Astrocyte (in vitro differentiated cells and primary cell): ENCODE measurements at regions not wholly inside any gene's neighbourhood (a gene's known extent, or its start where the extent isn't known, plus 50 kb on each side); places are given as distances from the start of the nearest gene placed in this dataset.
"Not testable (repeated sequence)": the region's sequence is repeated elsewhere in the genome, so short reads cannot be mapped to it uniquely, and the experiment has no call there.

Source experiments
- DNase-seq: peaks from one replicate; pipeline ENCODE4 v3.0.0-alpha.2; 2010; ENCODE audit warnings: low read depth
- FAIRE-seq: peaks from 2 replicates; lab custom pipeline; 2011; peaks lifted over from hg19 to GRCh38; lab: Jason Lieb, UNC
- H2AFZ ChIP-seq: 2 replicates; pipeline ENCODE4 v1.6.0; 2012; ENCODE audit warnings: low read depth, low read length, inconsistent platforms
- H3K27ac ChIP-seq: 2 replicates; pipeline ENCODE4 v1.5.1; 2011; ENCODE audit warnings: low read depth, low read length, inconsistent platforms
- H3K27me3 ChIP-seq: 2 replicates; pipeline ENCODE4 v1.6.0; 2011; ENCODE audit warnings: low read length, inconsistent platforms; ENCODE audit not compliant: insufficient read depth
- H3K36me3 ChIP-seq: 2 replicates; pipeline ENCODE4 v1.5.1; 2011; ENCODE audit warnings: low read length, inconsistent platforms; ENCODE audit not compliant: insufficient read depth
- H3K4me1 ChIP-seq: 2 replicates; pipeline ENCODE4 v1.5.1; 2011; ENCODE audit warnings: low read length, inconsistent platforms; ENCODE audit not compliant: insufficient read depth
- H3K4me2 ChIP-seq: 2 replicates; pipeline ENCODE4 v1.6.0; 2012; ENCODE audit warnings: low read length, inconsistent platforms
- H3K4me3 ChIP-seq: 2 replicates; pipeline ENCODE4 v1.5.1; 2011; ENCODE audit warnings: low read depth, mild to moderate bottlenecking, low read length, inconsistent platforms; ENCODE audit not compliant: insufficient read depth
- H3K79me2 ChIP-seq: 2 replicates; pipeline ENCODE4 v1.6.0; 2012; ENCODE audit warnings: mild to moderate bottlenecking, low read length, inconsistent platforms; ENCODE audit not compliant: insufficient read depth
- H3K9ac ChIP-seq: 2 replicates; pipeline ENCODE4 v1.6.0; 2012; ENCODE audit warnings: mild to moderate bottlenecking, low read length, inconsistent platforms
- H3K9me3 ChIP-seq: 2 replicates; pipeline ENCODE4 v1.5.1; 2012; ENCODE audit warnings: low read depth, mild to moderate bottlenecking, low read length, inconsistent platforms; ENCODE audit not compliant: insufficient read depth
- H4K20me1 ChIP-seq: 2 replicates; pipeline ENCODE4 v1.6.0; 2012; ENCODE audit warnings: low read length, inconsistent platforms; ENCODE audit not compliant: insufficient read depth
- H3K27ac Mint-ChIP-seq: one replicate; pipeline ENCODE4 v1.8.0; 2021; ENCODE audit warnings: mild to moderate bottlenecking, mixed read lengths; ENCODE audit not compliant: unreplicated experiment
- H3K27me3 Mint-ChIP-seq: one replicate; pipeline ENCODE4 v1.8.0; 2021; ENCODE audit warnings: low read depth, mixed read lengths; ENCODE audit not compliant: unreplicated experiment
- H3K36me3 Mint-ChIP-seq: one replicate; pipeline ENCODE4 v1.8.0; 2021; ENCODE audit warnings: low read depth, mixed read lengths; ENCODE audit not compliant: unreplicated experiment
- H3K4me1 Mint-ChIP-seq: one replicate; pipeline ENCODE4 v1.8.0; 2021; ENCODE audit warnings: low read depth, mixed read lengths; ENCODE audit not compliant: unreplicated experiment
- H3K4me3 Mint-ChIP-seq: one replicate; pipeline ENCODE4 v1.8.0; 2021; ENCODE audit warnings: mild to moderate bottlenecking, moderate library complexity, mixed read lengths; ENCODE audit not compliant: unreplicated experiment
- H3K9me3 Mint-ChIP-seq: one replicate; pipeline ENCODE4 v1.8.0; 2021; ENCODE audit warnings: mild to moderate bottlenecking, mixed read lengths; ENCODE audit not compliant: unreplicated experiment
- CTCF ChIP-seq: IDR thresholded peaks from 2 replicates; pipeline ENCODE4 v1.5.1; 2011; ENCODE audit warnings: low read depth, mild to moderate bottlenecking, inconsistent platforms, low read length, moderate library complexity; ENCODE audit not compliant: insufficient read depth
- EZH2 ChIP-seq: IDR thresholded peaks from 2 replicates; pipeline ENCODE4 v1.6.1; 2012; ENCODE audit warnings: mild to moderate bottlenecking, low read length, inconsistent platforms; ENCODE audit not compliant: insufficient read depth

- no peaks in the 10 kb centered on the region for H3K27me3 Mint-ChIP-seq
- Histone ChIP-seq H3K9ac (no peak overlapping the region), H3K9me3 (no peaks in the 10 kb centered on the region), H3K4me3 (no peak overlapping the region), H3K27ac (peak overlapping the region; percentile 20), H2AFZ (no peak overlapping the region), H3K36me3 (no peaks in the 10 kb centered on the region), H3K4me1 (no peaks in the 10 kb centered on the region), H3K79me2 (no peaks in the 10 kb centered on the region), H3K4me2 (peak overlapping the region; percentile 28), H3K27me3 (no peaks in the 10 kb centered on the region), H4K20me1 (no peaks in the 10 kb centered on the region)
- FAIRE-seq (no peak), DNase-seq (peak; percentile 73)
- peak overlapping the region; percentile 59 for H3K27ac Mint-ChIP-seq
- peaks cover 12% of the 10 kb centered on the region for H3K9me3 Mint-ChIP-seq
- H3K36me3 Mint-ChIP-seq, result no peaks in the 10 kb centered on the region
- TF ChIP-seq CTCF, result no peak
- no peak for TF ChIP-seq EZH2
- peaks cover 6% of the 10 kb centered on the region for H3K4me1 Mint-ChIP-seq
- H3K4me3 Mint-ChIP-seq, result no peak overlapping the region
These were observed 138.3 kb upstream of the SNX7 start for GRCh38 chr1:98523256-98523655.

- H3K27me3 Mint-ChIP-seq, result no peaks in the 10 kb centered on the region
- no peaks in the 10 kb centered on the region for H3K4me1 ChIP-seq
- H3K79me2 ChIP-seq, result no peaks in the 10 kb centered on the region
- H2AFZ ChIP-seq, result peak overlapping the region; percentile 16
- no peak overlapping the region for H3K4me3 Mint-ChIP-seq
- no peaks in the 10 kb centered on the region for H3K27me3 ChIP-seq
- TF ChIP-seq CTCF, result no peak
- TF ChIP-seq EZH2, result no peak
- H3K4me2 ChIP-seq, result no peak overlapping the region
- no peaks in the 10 kb centered on the region for H3K9me3 ChIP-seq
- DNase-seq (no peak), FAIRE-seq (no peak)
- H3K9ac ChIP-seq, result no peak overlapping the region
- H3K4me3 ChIP-seq, result no peak overlapping the region
- no peaks in the 10 kb centered on the region for H4K20me1 ChIP-seq
- no peaks in the 10 kb centered on the region for H3K4me1 Mint-ChIP-seq
- H3K27ac ChIP-seq, result no peak overlapping the region
- no peak overlapping the region for H3K27ac Mint-ChIP-seq
- no peaks in the 10 kb centered on the region for H3K36me3 ChIP-seq
- H3K36me3 Mint-ChIP-seq, result no peaks in the 10 kb centered on the region
- peaks cover 8% of the 10 kb centered on the region for H3K9me3 Mint-ChIP-seq
These were observed 145.2 kb upstream of the SNX7 start for GRCh38 chr1:98516306-98516705.

GRCh38 chr1:98515744-98516143 is 145.8 kb upstream of the SNX7 start:
- H2AFZ ChIP-seq, result no peak overlapping the region
- Mint-ChIP-seq H3K36me3 (no peaks in the 10 kb centered on the region), H3K4me1 (no peaks in the 10 kb centered on the region), H3K4me3 (no peak overlapping the region), H3K27ac (no peak overlapping the region), H3K9me3 (peaks cover 8% of the 10 kb centered on the region), H3K27me3 (no peaks in the 10 kb centered on the region)
- no peak overlapping the region for H3K4me2 ChIP-seq
- TF ChIP-seq CTCF (no peak), EZH2 (no peak)
- no peaks in the 10 kb centered on the region for H3K27me3 ChIP-seq
- H3K9ac ChIP-seq, result no peak overlapping the region
- H3K4me3 ChIP-seq, result no peak overlapping the region
- H3K36me3 ChIP-seq, result no peaks in the 10 kb centered on the region
- no peaks in the 10 kb centered on the region for H4K20me1 ChIP-seq
- no peaks in the 10 kb centered on the region for H3K4me1 ChIP-seq
- no peak overlapping the region for H3K27ac ChIP-seq
- DNase-seq (no peak), FAIRE-seq (no peak)
- no peaks in the 10 kb centered on the region for H3K9me3 ChIP-seq
- no peaks in the 10 kb centered on the region for H3K79me2 ChIP-seq

DNA sequence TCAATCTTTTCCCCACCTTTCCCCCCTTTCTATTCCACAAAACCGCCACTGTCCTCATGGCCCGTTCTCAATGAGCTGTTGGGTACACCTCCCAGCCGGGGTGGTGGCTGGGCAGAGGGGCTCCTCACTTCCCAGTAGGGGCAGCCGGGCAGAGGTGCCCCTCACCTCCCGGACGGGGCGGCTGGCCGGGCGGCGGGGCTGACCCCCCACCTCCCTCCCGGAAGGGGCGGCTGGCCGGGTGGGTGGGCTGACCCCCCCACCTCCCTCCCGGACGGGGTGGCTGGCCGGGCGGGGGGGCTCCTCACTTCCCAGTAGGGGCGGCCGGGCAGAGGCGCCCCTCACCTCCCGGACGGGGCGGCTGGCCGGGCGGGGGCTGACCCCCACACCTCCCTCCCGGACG is 149.3 kb upstream of the SNX7 start:
- not testable (repeated sequence) for H3K9me3 ChIP-seq, DNase-seq, H3K4me3 Mint-ChIP-seq, H3K4me3 ChIP-seq, H3K4me1 Mint-ChIP-seq, H3K27ac Mint-ChIP-seq, H3K4me2 ChIP-seq, H3K27ac ChIP-seq, H3K27me3 ChIP-seq, FAIRE-seq, H3K27me3 Mint-ChIP-seq, H4K20me1 ChIP-seq, H3K9ac ChIP-seq, H3K79me2 ChIP-seq, H2AFZ ChIP-seq, H3K36me3 Mint-ChIP-seq, H3K36me3 ChIP-seq, H3K4me1 ChIP-seq
- peaks cover 13% of the 10 kb centered on the region for H3K9me3 Mint-ChIP-seq
